Testis (tissue), 2 donors: ENCODE measurements at regions not wholly inside any gene's neighbourhood (a gene's known extent, or its start where the extent isn't known, plus 50 kb on each side); places are given as distances from the start of the nearest gene placed in this dataset.
"Not testable (repeated sequence)": the region's sequence is repeated elsewhere in the genome, so short reads cannot be mapped to it uniquely, and the experiment has no call there.

Experiments
- POLR2A ChIP-seq: fragments of 450-650 bp; IDR thresholded peaks from one replicate; pipeline ENCODE4 v1.6.1; 2017; ENCODE audit warnings: antibody characterized with exemption, mild to moderate bottlenecking, moderate library complexity
- TF ChIP-seq, protein P1 (sequence below), 3 experiments: fragments of 450-650 bp in 2 of 3; fragments of 200-600 bp in 1 of 3; sonication (generic) in 1 of 3; IDR thresholded peaks; one replicate each; pipeline ENCODE4 v1.5.1; 2016 to 2019; ENCODE audit warnings: antibody characterized with exemption in 3 of 3, mild to moderate bottlenecking in 2 of 3, moderate library complexity in 1 of 3

DNA sequence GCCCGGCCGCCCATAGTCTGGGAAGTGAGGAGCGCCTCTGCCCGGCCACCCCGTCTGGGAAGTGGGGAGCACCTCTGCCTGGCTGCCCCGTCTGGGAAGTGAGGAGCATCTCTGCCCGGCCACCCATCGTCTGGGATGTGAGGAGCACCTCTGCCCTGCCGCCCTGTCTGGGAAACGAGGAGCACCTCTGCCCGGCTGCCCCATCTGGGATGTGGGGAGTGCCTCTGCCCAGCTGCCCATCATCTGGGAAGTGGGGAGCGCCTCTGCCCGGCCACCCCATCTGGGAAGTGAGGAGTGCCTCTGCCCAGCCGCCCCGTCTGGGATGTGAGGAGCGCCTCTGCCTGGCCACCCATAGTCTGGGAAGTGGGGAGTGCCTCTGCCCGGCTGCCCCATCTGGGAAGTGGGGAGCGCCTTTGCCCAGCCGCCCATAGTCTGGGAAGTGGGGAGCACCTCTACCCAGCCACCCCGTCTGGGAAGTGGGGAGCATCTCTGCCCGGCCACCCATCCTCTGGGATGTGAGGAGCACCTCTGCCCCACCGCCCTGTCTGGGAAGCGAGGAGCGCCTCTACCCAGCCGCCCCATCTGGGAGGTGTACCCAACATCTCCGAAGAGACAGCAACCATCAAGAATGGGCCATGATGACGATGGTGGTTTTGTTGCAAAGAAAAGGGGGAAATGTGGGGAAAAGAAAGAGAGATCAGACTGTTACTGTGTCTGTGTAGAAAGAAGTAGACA is 92.5 kb upstream of the ZNF519 start:
- TF ChIP-seq, protein P1, sequence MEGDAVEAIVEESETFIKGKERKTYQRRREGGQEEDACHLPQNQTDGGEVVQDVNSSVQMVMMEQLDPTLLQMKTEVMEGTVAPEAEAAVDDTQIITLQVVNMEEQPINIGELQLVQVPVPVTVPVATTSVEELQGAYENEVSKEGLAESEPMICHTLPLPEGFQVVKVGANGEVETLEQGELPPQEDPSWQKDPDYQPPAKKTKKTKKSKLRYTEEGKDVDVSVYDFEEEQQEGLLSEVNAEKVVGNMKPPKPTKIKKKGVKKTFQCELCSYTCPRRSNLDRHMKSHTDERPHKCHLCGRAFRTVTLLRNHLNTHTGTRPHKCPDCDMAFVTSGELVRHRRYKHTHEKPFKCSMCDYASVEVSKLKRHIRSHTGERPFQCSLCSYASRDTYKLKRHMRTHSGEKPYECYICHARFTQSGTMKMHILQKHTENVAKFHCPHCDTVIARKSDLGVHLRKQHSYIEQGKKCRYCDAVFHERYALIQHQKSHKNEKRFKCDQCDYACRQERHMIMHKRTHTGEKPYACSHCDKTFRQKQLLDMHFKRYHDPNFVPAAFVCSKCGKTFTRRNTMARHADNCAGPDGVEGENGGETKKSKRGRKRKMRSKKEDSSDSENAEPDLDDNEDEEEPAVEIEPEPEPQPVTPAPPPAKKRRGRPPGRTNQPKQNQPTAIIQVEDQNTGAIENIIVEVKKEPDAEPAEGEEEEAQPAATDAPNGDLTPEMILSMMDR (IDR thresholded peaks at IDR 0.05): not testable (repeated sequence)
- TF ChIP-seq POLR2A: not testable (repeated sequence)
